PC-9 (cell line): ENCODE measurements at regions not wholly inside any gene's neighbourhood (a gene's known extent, or its start where the extent isn't known, plus 50 kb on each side); places are given as distances from the start of the nearest gene placed in this dataset.

Source experiments
- CTCF ChIP-seq: fragments of 200-600 bp; sonication (generic); conservative IDR thresholded peaks from 2 replicates; pipeline ENCODE4 v1.6.1; 2017; ENCODE audit warnings: mixed run types, antibody characterized with exemption, mild to moderate bottlenecking, moderate library complexity
- EZH2 ChIP-seq: fragments of 200-600 bp; sonication (generic); IDR thresholded peaks from 2 replicates; pipeline ENCODE4 v1.8.0; 2017; ENCODE audit warnings: antibody characterized with exemption, low read depth

DNA sequence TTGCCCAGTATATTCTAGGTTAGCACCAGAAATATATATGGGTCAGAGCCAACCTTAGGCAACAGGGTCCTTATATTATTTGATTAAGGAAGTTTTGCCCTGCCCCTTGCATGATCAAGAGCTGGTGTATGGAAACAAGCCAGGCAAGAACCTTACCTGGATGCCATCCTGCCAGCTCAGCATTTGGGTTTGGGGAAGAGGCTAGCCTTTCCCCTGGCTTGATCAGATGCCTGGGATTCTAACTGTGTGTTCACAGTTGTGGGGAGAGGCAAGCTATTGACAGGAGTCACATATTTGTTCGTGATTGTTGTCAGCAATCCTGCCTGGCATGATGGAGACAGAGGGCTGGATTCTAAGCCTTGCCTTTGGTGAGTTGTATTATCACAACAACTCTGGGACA is 260.0 kb upstream of the DACH1 start:
- no peak for TF ChIP-seq CTCF
- TF ChIP-seq EZH2: no peak
